OCI-LY7 (cell line): ENCODE measurements at regions not wholly inside any gene's neighbourhood (a gene's known extent, or its start where the extent isn't known, plus 50 kb on each side); places are given as distances from the start of the nearest gene placed in this dataset.

Experiments
- BruUV-seq: library from RNA; stranded (reverse); fragments of 400-500 nt; replicated peaks from 2 replicates; lab custom pipeline; 2021; lab: Mats Ljungman, UMichigan
- CTCF ChIA-PET: fragments of 300-600 bp; sonication (Branson Sonifier 250); formaldehyde crosslinking; loops from one replicate; lab custom pipeline; 2022; ENCODE audit warnings: antibody characterized with exemption; ENCODE audit not compliant: unreplicated experiment; lab: Charles Lee
- POLR2A ChIA-PET: fragments of 300-600 bp; sonication (Branson Sonifier 250); formaldehyde crosslinking; loops from one replicate; lab custom pipeline; 2022; ENCODE audit warnings: antibody characterized with exemption; lab: Charles Lee
- DNase-seq: peaks from one replicate; pipeline ENCODE4 v3.0.0-alpha.2; 2015; ENCODE audit warnings: low spot score
- H2AFZ ChIP-seq: fragments of 200-600 bp; sonication (generic), shearing (Covaris generic); 2 replicates; pipeline ENCODE4 v1.6.1; 2014; ENCODE audit warnings: mild to moderate bottlenecking, antibody characterized with exemption, low read length, moderate library complexity
- H3K27ac ChIP-seq: fragments of 200-600 bp; sonication (generic); 2 replicates; pipeline ENCODE4 v1.5.1; 2014; ENCODE audit warnings: mixed run types, low read depth, mild to moderate bottlenecking, moderate library complexity, low read length, inconsistent platforms; ENCODE audit not compliant: poor library complexity, severe bottlenecking
- H3K36me3 ChIP-seq: fragments of 200-600 bp; sonication (generic); 2 replicates; pipeline ENCODE4 v1.6.1; 2014; ENCODE audit warnings: mild to moderate bottlenecking, antibody characterized with exemption, low read length, moderate library complexity, mixed read lengths; ENCODE audit not compliant: insufficient read depth
- H3K4me1 ChIP-seq: fragments of 200-600 bp; sonication (generic); 2 replicates; pipeline ENCODE4 v1.5.1; 2014; ENCODE audit warnings: mild to moderate bottlenecking, low read length; ENCODE audit not compliant: insufficient read depth, poor library complexity, severe bottlenecking
- H3K4me2 ChIP-seq: fragments of 200-600 bp; sonication (generic); 2 replicates; pipeline ENCODE4 v1.6.1; 2014; ENCODE audit warnings: mild to moderate bottlenecking, low read length
- H3K4me3 ChIP-seq: fragments of 200-600 bp; sonication (generic); 2 replicates; pipeline ENCODE4 v1.5.1; 2014; ENCODE audit warnings: mild to moderate bottlenecking, low read depth, low read length; ENCODE audit not compliant: poor library complexity, severe bottlenecking
- H3K79me2 ChIP-seq: fragments of 200-600 bp; sonication (generic); 2 replicates; pipeline ENCODE4 v1.6.1; 2016; ENCODE audit warnings: low read depth, mild to moderate bottlenecking, low read length, moderate library complexity, mixed read lengths; ENCODE audit not compliant: insufficient read depth
- H3K9me2 ChIP-seq: fragments of 200-600 bp; sonication (generic); 2 replicates; pipeline ENCODE4 v1.6.1; 2016; ENCODE audit warnings: mild to moderate bottlenecking, low read length, mixed read lengths; ENCODE audit not compliant: insufficient read depth
- H3K9me3 ChIP-seq: fragments of 200-600 bp; sonication (generic); 2 replicates; pipeline ENCODE4 v1.6.1; 2014; ENCODE audit warnings: mild to moderate bottlenecking, mixed run types, low read length, mixed read lengths
- H4K20me1 ChIP-seq: fragments of 200-600 bp; sonication (generic); 2 replicates; pipeline ENCODE4 v1.6.1; 2014; ENCODE audit warnings: mild to moderate bottlenecking, antibody characterized with exemption, low read length, moderate library complexity, mixed read lengths; ENCODE audit not compliant: insufficient read depth
- CTCF ChIP-seq: fragments of 200-600 bp; sonication (generic); conservative IDR thresholded peaks from 2 replicates; pipeline ENCODE4 v1.5.1; 2014; ENCODE audit warnings: mild to moderate bottlenecking, antibody characterized with exemption, low read length, moderate library complexity, mixed read lengths
- EZH2phosphoT487 ChIP-seq: fragments of 200-600 bp; sonication (generic); IDR thresholded peaks from 2 replicates; pipeline ENCODE4 v1.6.1; 2018; ENCODE audit warnings: low read depth, borderline replicate concordance, mild to moderate bottlenecking, mixed run types, antibody characterized with exemption, low read length, moderate library complexity, mixed read lengths
- intact Hi-C: fragments of 100-400 bp; cut with micrococcal nuclease; formaldehyde crosslinking; loops from one replicate; pipeline ENCODE4 v1.10.0; 2022; ENCODE audit not compliant: unreplicated experiment

GRCh38 chr13:53719281-53719680, 690.7 kb downstream of the OLFM4 start:
- Histone ChIP-seq H3K4me3 (no peak overlapping the region), H3K27ac (no peak overlapping the region), H3K9me2 (no peaks in the 10 kb centered on the region), H2AFZ (no peak overlapping the region), H3K36me3 (no peaks in the 10 kb centered on the region), H3K79me2 (no peaks in the 10 kb centered on the region), H3K9me3 (no peaks in the 10 kb centered on the region), H3K4me2 (no peak overlapping the region), H3K4me1 (no peaks in the 10 kb centered on the region), H4K20me1 (no peaks in the 10 kb centered on the region)
- no peak for TF ChIP-seq EZH2phosphoT487
- no peak for TF ChIP-seq CTCF
- DNase-seq = no peak
- no TSS peak for BruUV-seq
- intact Hi-C loops = no loop called here
- ChIA-PET POLR2A (interaction anchor here (0.7 kb wide), 1 partner anchor 496 kb away, joined by 3 read pairs; no protein-coding TSS in a partner anchor), CTCF (no interaction called here)

- no TSS peak for BruUV-seq
- intact Hi-C loops = no loop called here
- Histone ChIP-seq H3K79me2 (no peaks in the 10 kb centered on the region), H3K9me3 (no peaks in the 10 kb centered on the region), H3K36me3 (no peaks in the 10 kb centered on the region), H3K4me1 (no peaks in the 10 kb centered on the region), H3K4me3 (no peak overlapping the region), H3K4me2 (no peak overlapping the region), H3K9me2 (no peaks in the 10 kb centered on the region), H4K20me1 (no peaks in the 10 kb centered on the region), H3K27ac (no peak overlapping the region), H2AFZ (no peak overlapping the region)
- CTCF ChIA-PET = no interaction called here
- DNase-seq = no peak
- POLR2A ChIA-PET = no interaction called here
- TF ChIP-seq EZH2phosphoT487 (no peak), CTCF (no peak)
Observed at GRCh38 chr13:53732664-53733063, 704.1 kb downstream of the OLFM4 start.

- Histone ChIP-seq H3K4me2 (no peak overlapping the region), H3K4me3 (no peak overlapping the region), H3K9me2 (no peaks in the 10 kb centered on the region), H3K79me2 (no peaks in the 10 kb centered on the region), H3K9me3 (no peaks in the 10 kb centered on the region), H3K4me1 (no peaks in the 10 kb centered on the region), H2AFZ (no peak overlapping the region), H3K36me3 (no peaks in the 10 kb centered on the region), H3K27ac (no peak overlapping the region), H4K20me1 (no peaks in the 10 kb centered on the region)
- TF ChIP-seq CTCF = no peak
- POLR2A ChIA-PET = no interaction called here
- CTCF ChIA-PET = no interaction called here
- no peak for DNase-seq
- intact Hi-C loops = no loop called here
- BruUV-seq = no TSS peak
Observed at GRCh38 chr13:53743906-53744305, 715.3 kb downstream of the OLFM4 start.
